HG02938 (cell line): ENCODE measurements at regions not wholly inside any gene's neighbourhood (a gene's known extent, or its start where the extent isn't known, plus 50 kb on each side); places are given as distances from the start of the nearest gene placed in this dataset.
"Not testable (repeated sequence)": the region's sequence is repeated elsewhere in the genome, so short reads cannot be mapped to it uniquely, and the experiment has no call there.

Experiments used
- ATAC-seq: cut with Tn5 transposase; IDR thresholded peaks from one replicate; pipeline ENCODE4 v1.9.1; 2021; ENCODE audit warnings: mild to moderate bottlenecking, moderate library complexity; ENCODE audit not compliant: unreplicated experiment

DNA sequence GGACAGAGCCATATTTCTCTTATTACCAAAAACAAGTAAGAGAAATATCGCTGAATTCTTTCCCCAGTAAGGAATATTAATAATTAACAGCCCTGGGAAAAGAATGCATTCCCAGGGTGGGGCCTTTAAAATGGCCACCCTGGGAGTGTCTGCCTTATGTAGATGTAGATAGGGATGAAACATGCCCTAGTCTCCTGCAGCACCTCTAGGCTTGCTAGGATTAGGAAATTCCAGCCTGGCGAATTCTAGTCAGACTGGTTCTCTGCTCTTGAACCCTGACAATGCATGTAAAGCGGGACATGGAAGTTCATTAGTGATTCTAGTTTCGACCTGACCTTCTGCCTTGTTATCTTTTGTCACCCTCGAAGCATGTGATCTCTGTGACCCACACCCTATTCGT, 405.2 kb upstream of the MAP2 start:
- not testable (repeated sequence) for ATAC-seq

DNA sequence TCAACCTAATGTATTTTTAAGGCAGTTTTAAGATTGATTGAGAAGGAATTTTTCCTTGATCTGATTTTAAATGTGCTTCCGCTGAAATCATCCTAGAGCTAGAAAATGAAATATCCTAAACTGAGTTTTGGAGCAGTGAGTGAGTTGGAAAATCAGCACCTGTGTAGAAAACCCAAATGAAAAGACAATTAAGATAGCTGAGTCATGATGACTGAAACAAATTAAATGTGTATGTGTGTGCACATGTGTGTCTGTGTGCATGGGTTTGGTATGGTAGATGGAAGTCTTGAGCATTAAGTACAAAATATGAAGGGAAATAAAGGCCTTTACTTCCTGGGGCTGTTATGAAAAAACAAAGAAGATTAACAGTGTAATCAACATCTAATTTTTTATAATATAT, 394.6 kb upstream of the MAP2 start:
- ATAC-seq = no peak

DNA sequence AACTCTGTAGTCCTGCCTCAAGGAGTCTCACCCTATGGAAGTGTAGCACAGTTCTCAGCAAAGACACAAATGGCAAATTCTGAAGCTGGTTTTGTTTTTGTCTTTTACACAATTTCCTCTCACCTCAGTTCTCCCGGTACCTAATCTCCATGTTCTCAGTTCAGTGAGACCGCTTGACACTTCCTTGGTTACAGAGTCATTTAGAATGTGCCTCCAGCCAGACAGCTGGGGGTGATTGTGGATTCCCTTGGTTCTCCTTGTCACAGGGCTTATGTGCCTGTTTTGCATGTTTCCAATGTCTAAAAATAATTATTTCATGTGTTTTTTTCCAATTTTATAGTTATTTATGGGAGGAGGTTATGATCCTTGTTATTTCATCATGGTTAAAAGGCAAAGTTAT, 379.5 kb upstream of the MAP2 start:
- no peak for ATAC-seq

DNA sequence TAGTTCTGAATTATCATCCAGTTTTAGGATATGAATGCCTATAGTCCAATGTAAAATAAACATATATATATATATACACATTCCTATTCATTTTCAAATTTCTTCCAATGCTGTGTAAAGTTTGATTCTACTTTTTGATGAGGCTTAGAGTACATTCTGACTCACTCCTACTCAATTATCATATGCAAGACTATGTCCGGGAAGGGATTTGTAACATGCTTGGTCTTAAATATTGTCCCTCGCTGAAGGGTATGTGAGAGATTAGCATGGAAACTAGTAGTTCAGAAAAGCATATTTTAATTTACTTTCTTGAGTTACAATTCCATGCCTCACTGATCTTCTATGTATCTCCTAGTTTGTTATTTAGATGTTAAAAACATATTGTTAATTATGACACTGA, 377.7 kb upstream of the MAP2 start:
- ATAC-seq = no peak

DNA sequence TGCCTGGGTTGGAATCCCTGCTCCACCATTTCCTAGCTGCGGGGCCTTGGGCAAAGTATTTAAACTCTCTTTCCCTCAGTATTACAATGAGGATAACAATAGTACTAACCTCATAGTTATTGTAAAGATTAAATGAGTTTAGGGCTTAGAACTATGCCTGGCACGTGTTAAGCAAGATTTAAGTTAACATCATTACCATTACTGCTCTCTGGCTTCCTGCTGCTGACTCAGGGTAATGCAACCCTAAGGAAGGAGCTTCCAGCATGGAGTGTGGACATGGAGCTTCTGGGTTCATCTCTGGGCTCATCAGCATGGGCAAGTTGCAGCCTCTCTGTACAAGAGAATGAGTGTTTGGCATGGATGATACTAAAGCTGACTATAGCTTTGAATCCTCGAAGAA, 374.2 kb upstream of the MAP2 start:
- ATAC-seq = no peak

DNA sequence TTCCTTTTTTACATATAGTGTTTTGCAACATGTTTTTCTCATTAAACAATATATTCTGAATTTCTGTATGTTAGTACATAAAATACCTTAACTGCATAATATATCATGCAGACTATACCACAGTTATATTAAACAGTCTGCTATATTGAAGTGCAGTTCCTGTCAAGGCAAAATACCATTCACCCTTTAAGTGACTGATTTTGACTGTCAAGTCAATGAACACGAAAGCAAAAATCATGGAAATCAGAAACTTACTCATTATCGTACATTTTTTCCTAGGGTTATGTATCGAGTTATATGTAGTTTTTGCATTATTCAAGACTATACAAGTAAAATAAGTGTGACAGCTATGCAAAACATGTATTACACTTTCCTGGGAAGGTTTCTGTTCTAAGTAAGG, 361.6 kb upstream of the MAP2 start:
- ATAC-seq = no peak

DNA sequence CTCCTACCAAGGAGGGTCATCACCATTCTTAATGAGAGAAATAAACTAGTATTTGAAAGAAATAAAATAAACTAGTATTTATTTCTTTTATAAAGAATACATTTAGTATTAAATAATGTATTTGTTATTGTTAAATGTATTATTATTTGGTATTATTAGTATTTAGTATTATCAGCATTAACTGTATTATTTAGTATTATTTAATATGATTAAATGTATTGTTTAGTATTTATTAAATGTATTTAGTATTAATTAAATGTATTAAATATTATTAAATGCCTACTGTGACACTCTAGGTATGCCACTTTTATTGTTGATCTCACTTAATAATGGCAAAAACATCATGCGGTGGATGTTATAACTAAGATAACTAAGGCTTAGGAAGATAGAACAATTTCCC, 353.6 kb upstream of the MAP2 start:
- no peak for ATAC-seq

DNA sequence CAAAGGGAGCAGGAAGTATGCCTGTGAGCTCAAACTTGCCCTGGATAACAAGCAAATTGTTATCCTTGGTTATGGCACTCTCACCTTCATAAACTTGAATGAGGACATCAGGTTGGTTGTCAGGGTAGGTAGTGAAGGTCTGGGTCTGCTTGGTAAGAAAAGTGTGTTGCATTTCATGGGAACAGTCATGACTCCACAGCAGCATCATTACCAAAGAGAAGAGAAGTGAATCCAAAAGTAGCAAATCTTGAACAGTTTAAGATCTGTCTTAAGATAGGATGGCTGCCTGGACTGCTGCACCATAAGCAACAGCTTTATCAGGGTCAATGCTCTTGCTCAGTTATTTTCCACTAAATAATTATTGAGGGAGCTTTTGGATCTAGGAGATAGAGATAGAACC, 350.7 kb upstream of the MAP2 start:
- ATAC-seq = no peak

DNA sequence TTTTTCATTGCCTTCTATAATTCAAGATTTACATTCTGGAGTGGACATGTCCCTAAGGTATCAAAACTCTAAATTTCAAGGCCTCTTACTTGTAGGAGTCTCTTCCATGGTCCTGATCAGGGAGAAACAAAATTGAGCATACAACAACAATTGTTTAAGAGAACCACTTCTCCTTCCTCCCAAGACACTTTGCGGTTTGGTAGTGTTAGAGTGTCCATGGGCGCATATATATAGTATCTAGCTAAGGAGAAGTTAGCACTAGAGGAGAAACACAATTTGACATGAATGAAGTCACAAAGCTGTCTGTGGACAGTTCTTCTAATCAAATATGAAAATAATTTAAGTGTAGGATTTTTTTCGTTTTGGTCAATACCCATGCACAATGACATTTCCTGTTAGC, 349.1 kb upstream of the MAP2 start:
- no peak for ATAC-seq

DNA sequence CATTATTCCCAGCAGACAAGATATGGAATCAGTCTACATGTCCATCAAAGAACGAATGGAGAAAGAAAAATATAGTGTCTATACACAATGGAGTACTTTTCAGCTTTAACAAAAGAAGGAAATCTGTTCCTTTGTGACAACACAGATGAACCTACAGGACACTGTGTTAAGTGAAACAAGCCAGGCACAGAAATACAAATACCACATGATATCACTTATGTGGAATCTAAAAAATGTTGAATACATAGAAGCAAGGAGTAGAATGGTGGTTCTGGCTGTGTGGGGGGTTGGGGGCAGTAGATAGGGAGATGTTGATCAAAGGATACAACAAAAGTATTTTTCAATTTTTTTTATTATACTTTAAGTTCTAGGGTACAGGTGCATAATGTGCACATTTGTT, 347.7 kb upstream of the MAP2 start:
- ATAC-seq = no peak

DNA sequence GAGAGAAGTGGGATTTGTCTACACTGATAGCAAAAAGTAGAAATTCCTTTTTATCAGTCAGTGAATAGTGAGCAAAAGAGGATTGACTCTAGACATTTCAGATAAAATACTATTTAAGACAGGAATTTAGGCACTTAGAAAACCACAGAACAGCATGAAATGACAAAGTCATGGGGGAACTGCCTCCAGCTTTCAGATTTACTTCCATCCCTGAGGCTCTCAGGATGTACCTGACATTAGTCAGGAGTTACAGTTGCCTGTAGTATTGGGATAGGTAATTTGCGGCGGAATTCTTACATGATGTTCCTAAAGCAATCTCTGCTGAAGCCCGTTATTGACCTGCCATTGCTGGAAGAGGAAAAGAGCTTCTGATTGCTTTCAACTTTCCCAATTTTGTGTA, 337.1 kb upstream of the MAP2 start:
- ATAC-seq = no peak

DNA sequence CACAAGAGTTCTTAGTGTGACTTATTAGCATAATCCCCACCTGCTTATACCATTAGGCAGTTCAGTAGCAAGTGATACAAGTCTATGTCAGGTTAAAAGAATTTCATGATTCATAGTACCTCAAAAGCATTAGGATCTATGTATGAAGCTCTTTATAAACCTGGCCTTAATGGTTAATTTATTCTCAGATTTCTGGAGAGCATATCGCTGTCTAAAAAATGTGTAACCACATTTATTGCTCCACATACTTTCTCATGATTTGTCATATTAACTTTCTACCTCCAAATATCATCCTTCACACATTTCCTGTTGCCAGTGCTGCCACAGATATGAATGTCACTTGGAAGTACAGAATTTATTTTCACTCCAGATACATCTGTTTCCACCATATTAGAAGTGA, 332.8 kb upstream of the MAP2 start:
- no peak for ATAC-seq

DNA sequence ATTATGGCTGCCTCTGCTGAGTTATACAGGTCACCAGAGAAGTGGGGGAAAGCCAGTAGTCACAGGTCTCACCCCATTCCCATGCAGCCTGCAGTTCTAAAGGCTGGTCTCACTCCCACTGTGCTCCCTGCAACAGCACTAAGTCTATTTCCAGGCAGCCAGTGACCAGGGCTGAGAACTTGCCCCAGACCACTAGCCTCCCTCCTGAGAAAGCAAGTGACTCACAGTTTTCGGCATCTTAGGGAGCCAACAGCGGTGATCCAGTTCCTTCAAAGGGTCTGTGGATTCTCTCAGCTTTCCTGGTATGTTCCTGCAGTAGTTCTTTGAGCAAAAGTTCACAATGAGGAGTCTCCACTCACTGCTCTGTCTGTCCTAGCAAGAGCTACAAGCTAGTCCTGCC, 329.6 kb upstream of the MAP2 start:
- no peak for ATAC-seq

DNA sequence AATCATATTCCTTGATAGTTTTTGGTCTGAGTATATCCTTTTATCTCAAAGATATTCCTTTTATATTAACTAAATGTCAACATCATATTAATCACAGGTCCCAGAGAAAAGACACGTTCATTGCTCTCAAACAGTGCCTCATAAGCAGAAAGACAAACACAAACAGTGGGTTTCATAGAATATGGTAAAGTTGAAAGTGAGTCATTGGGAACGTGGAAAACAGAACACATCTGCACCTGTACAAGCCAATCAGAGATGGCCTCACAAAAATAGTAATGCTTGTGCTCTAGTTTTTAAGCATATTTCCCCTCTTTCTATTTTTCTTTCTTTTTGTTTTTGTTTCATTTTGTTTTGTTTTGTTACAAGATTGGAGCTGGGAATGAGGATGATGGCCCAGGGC, 328.4 kb upstream of the MAP2 start:
- no peak for ATAC-seq

DNA sequence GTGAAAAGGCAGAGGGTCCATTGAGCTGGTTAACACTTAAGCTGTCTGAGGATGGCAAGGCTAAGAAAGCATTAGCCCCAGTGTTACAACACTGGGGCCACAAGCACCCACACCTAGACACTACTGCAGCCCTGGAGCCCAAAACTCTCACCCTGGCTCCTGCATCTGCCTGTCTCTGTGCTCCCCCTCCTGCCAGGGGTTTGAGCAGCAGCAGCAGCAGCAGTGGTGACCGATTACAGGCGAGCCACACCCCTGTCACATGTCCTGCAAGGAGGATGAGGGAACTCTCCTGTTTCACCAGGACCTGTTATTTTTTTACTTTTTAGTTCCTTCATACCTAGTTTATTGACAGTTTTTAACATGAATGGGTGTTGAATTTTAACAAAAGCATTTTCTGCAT, 326.7 kb upstream of the MAP2 start:
- no peak for ATAC-seq

DNA sequence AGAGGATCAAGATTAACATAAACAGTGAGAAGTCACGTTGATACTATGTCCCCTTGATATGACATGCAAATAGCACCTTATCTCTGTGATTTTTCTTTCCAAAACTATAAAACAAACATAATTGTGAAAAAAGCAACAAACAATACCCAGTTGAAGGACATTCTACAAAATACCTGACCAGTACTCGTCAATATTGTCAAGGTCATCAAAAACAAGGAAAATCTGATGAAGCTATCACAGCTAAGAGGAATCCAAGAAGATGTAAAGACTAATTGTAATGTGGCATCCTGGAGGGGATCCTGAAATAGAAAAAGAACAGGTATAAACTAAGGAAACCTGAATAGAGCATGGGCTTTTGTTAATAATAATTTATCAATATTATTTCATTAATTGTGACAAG, 321.5 kb upstream of the MAP2 start:
- no peak for ATAC-seq

DNA sequence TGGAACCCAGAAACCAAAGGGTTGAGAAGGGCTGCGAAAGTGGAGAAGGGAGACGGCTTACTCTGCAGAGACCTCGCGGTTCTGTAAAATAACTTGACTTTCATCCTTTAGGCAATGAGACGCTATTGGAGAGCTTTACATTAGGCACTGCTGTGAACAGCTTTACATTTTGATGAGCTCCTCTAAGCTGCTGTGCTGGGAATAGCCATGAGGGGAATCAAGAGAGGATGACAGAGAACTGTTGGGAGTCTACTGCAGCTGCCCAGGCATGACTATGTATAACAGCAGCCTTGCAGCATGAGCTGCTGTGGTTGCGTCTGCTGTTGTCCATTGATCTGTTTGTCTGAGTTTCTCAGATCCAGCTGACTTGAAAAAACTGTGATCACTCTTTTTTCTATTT, 310.8 kb upstream of the MAP2 start:
- ATAC-seq = no peak

DNA sequence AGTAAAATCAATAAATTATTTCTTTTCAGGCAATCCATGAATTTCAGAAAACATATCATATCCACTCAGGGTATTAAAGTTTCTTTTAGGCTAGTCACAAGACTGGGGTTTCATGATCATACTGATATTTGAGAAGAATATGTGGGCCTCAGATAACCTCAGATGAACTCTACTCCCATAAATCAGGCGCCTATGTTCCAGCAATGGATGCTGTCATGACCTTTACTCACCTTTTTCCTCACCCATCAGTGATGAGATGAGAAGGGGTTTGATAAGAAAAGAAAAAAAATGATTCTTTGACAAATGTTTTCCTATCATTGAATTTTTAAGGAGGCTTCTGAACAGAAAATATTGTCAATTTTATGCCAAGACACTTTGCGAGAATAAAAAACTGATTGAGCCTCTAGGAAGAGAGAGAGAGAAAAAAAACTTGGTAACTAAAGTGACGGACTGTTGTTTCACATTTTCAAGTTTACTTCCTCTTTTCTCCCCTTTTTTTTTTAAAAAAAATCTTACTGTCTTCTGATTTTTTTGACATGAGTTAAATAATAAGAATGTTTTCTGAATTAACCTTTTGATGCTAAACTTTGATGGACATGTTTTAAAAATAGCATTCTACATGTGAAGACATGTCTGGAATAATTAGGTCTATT, 309.1 kb upstream of the MAP2 start:
- ATAC-seq = no peak

DNA sequence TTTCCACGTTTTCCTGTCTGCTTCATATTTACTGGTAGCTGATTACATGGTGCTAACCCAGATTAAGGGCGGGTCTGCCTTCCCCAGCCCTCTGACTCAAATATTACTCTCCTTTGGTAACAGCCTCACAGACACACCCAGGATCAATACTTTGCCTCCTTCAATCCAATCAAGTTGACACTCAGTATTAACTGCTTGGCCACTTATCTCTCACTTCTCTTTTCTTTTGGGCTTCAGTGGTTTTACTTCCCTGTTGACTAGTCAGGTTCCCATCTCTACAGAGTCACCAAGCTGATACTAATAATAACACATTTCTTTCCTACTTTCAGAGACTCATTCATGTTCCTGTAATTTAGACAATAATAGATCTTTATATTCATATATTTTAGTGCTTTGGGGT, 302.2 kb upstream of the MAP2 start:
- peak; percentile 96 for ATAC-seq

DNA sequence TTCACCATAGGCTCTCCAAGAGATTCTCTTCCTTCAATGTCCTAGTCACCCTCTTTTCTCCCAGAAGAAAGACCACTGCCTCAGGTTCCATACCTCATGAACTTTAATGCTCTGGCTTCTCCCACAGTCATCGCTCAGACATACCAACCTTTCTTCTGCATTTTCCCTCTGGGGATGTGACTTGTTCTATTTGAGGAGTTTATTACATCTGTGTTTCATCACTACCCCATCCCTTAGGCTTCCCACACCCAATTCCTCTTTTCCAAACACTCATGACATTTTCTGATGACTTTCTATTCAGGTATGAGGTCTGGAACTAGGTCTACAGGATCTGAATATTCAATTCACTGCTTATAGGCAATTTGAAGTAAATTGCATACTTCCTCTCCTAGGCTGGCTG, 298.6 kb upstream of the MAP2 start:
- ATAC-seq = no peak

DNA sequence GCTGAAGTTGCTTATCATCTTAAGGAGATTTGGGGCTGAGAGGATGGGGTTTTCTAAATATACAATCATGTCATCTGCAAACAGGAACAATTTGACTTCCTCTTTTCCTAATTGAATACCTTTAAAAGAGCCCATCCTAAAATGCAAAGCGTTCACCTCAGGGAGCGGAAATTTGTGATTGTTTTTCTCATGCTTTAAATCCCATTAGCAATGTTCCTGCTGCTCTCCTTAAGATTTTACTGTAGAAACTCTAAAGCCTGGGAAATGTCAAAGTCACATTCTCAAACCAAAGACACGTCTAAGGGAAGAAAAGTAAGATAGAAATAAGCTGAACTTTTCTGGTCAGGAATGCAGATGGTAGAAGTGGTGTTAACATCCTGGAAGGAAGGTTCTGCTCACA, 285.8 kb upstream of the MAP2 start:
- ATAC-seq = no peak

DNA sequence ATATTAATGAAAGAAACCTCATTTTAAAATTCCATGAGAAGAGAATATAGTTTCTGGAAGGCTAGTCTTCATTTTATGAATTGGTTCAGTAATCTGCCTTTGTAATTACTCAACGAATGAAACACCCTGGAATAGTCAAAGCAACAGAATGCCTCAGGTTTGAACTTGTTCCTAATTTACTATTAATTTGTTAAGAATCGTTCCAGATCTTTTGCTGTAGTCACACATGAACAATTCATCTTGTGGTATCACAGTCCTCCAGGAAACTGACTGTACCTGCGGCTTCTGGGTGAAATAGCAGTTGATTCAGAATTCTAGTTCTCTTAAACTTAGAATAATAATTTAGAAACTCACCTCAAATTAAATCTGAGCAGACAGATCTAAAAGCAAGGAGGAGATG, 282.7 kb upstream of the MAP2 start:
- ATAC-seq = no peak

DNA sequence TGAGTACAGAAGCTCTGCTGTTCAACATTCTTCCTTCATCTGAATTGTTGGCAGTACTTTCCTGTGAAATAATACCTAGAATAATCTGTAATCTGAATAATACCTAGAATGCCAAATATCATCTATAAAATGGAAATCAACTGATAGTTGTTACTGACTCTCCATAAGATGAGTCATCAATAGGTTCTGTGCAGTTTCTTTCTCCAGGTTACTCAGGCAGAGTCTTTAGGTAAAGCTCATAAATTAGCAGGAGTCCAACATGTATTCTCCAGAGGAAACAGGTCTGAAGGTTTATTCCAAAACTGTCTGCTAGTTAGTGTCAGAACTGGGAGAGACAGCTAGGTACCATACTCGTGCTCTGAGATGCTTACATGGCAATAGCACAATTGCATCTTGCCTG, 282.0 kb upstream of the MAP2 start:
- no peak for ATAC-seq

DNA sequence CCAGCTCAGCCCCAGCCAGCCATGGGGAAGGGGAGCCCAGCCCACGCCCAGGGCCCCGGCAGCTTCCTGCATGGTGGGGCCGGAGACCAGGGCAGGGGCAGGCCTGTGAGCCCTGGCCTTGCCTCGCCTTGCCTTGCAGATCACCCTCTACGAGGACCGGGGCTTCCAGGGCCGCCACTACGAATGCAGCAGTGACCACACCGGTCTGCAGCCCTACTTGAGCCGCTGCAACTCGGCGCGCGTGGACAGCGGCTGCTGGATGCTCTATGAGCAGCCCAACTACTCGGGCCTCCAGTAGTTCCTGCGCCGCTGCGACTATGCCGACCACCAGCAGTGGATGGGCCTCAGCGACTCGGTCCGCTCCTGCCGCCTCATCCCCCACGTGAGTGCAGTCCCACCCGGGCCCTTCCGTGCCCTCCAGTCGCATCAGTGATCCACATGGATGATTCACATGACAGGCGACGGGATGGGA, 278.6 kb upstream of the MAP2 start:
- not testable (repeated sequence) for ATAC-seq
